ENCODE measurements at regions not wholly inside any gene's neighbourhood (a gene's known extent, or its start where the extent isn't known, plus 50 kb on each side); places are given as distances from the start of the nearest gene placed in this dataset.

- no peak for TF ChIP-seq POLR2A (IDR thresholded peaks at IDR 0.05)
- TF ChIP-seq CTCF (IDR thresholded peaks at IDR 0.05), result no peak
- TF ChIP-seq EP300 (IDR thresholded peaks at IDR 0.05), result no peak
These were observed 472.8 kb downstream of the OLFM4 start for GRCh38 chr13:53501387-53501786.

All from ovary (tissue), 3 donors.